ENCODE measurements at regions not wholly inside any gene's neighbourhood (a gene's known extent, or its start where the extent isn't known, plus 50 kb on each side); places are given as distances from the start of the nearest gene placed in this dataset.

DNA sequence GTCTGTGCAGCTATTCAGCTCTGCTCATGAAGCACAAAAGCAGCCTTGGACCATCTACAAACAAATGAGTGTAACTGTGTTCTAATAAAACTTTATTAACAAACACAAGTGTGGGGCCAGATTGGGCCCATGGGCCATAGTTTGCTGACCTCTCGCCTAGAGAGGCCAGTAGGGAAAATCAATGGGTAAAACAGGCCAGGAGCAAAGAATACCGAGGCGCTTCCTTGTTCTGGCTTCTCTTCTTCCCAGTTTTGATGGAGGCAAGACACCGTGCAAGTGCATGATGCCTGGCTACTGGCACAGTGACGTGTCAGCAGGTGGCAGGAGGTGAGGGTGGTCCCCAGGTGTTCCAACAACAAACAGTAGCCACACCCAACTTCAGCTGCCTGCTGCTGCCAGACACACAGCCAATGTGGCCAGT, 94.3 kb upstream of the SDK1 start:
- no peak for TF ChIP-seq RFX5 (IDR thresholded peaks at IDR 0.05; ENCODE audit: low read length)
- TF ChIP-seq, protein P1, sequence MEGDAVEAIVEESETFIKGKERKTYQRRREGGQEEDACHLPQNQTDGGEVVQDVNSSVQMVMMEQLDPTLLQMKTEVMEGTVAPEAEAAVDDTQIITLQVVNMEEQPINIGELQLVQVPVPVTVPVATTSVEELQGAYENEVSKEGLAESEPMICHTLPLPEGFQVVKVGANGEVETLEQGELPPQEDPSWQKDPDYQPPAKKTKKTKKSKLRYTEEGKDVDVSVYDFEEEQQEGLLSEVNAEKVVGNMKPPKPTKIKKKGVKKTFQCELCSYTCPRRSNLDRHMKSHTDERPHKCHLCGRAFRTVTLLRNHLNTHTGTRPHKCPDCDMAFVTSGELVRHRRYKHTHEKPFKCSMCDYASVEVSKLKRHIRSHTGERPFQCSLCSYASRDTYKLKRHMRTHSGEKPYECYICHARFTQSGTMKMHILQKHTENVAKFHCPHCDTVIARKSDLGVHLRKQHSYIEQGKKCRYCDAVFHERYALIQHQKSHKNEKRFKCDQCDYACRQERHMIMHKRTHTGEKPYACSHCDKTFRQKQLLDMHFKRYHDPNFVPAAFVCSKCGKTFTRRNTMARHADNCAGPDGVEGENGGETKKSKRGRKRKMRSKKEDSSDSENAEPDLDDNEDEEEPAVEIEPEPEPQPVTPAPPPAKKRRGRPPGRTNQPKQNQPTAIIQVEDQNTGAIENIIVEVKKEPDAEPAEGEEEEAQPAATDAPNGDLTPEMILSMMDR (IDR thresholded peaks at IDR 0.05) = no peak
- TF ChIP-seq, protein P2, sequence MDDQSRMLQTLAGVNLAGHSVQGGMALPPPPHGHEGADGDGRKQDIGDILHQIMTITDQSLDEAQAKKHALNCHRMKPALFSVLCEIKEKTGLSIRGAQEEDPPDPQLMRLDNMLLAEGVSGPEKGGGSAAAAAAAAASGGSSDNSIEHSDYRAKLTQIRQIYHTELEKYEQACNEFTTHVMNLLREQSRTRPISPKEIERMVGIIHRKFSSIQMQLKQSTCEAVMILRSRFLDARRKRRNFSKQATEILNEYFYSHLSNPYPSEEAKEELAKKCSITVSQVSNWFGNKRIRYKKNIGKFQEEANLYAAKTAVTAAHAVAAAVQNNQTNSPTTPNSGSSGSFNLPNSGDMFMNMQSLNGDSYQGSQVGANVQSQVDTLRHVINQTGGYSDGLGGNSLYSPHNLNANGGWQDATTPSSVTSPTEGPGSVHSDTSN (IDR thresholded peaks at IDR 0.05) = no peak
- no peak for TF ChIP-seq EZH2phosphoT487 (IDR thresholded peaks at IDR 0.05; ENCODE audit: borderline replicate concordance, low read depth)
- TF ChIP-seq POLR2AphosphoS5 (IDR thresholded peaks at IDR 0.05; ENCODE audit: low read depth, low read length) = no peak
- TF ChIP-seq MXI1 (IDR thresholded peaks at IDR 0.05; ENCODE audit: low read depth, low read length) = no peak
- TF ChIP-seq SIN3A (IDR thresholded peaks at IDR 0.05; ENCODE audit: borderline replicate concordance, low read depth, low read length) = no peak
- TF ChIP-seq, protein P3, sequence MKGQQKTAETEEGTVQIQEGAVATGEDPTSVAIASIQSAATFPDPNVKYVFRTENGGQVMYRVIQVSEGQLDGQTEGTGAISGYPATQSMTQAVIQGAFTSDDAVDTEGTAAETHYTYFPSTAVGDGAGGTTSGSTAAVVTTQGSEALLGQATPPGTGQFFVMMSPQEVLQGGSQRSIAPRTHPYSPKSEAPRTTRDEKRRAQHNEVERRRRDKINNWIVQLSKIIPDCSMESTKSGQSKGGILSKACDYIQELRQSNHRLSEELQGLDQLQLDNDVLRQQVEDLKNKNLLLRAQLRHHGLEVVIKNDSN (IDR thresholded peaks at IDR 0.05; ENCODE audit: borderline replicate concordance, low read depth) = no peak
- TF ChIP-seq, protein P4, sequence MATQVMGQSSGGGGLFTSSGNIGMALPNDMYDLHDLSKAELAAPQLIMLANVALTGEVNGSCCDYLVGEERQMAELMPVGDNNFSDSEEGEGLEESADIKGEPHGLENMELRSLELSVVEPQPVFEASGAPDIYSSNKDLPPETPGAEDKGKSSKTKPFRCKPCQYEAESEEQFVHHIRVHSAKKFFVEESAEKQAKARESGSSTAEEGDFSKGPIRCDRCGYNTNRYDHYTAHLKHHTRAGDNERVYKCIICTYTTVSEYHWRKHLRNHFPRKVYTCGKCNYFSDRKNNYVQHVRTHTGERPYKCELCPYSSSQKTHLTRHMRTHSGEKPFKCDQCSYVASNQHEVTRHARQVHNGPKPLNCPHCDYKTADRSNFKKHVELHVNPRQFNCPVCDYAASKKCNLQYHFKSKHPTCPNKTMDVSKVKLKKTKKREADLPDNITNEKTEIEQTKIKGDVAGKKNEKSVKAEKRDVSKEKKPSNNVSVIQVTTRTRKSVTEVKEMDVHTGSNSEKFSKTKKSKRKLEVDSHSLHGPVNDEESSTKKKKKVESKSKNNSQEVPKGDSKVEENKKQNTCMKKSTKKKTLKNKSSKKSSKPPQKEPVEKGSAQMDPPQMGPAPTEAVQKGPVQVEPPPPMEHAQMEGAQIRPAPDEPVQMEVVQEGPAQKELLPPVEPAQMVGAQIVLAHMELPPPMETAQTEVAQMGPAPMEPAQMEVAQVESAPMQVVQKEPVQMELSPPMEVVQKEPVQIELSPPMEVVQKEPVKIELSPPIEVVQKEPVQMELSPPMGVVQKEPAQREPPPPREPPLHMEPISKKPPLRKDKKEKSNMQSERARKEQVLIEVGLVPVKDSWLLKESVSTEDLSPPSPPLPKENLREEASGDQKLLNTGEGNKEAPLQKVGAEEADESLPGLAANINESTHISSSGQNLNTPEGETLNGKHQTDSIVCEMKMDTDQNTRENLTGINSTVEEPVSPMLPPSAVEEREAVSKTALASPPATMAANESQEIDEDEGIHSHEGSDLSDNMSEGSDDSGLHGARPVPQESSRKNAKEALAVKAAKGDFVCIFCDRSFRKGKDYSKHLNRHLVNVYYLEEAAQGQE (IDR thresholded peaks at IDR 0.05; ENCODE audit: low read depth, low read length) = no peak
